GM18519 (cell line): ENCODE measurements at regions not wholly inside any gene's neighbourhood (a gene's known extent, or its start where the extent isn't known, plus 50 kb on each side); places are given as distances from the start of the nearest gene placed in this dataset.
"Not testable (repeated sequence)": the region's sequence is repeated elsewhere in the genome, so short reads cannot be mapped to it uniquely, and the experiment has no call there.

Experiments used
- ATAC-seq: cut with Tn5 transposase; IDR thresholded peaks from one replicate; pipeline ENCODE4 v1.9.1; 2021; ENCODE audit warnings: mild to moderate bottlenecking, moderate library complexity; ENCODE audit not compliant: unreplicated experiment, low FRiP score

DNA sequence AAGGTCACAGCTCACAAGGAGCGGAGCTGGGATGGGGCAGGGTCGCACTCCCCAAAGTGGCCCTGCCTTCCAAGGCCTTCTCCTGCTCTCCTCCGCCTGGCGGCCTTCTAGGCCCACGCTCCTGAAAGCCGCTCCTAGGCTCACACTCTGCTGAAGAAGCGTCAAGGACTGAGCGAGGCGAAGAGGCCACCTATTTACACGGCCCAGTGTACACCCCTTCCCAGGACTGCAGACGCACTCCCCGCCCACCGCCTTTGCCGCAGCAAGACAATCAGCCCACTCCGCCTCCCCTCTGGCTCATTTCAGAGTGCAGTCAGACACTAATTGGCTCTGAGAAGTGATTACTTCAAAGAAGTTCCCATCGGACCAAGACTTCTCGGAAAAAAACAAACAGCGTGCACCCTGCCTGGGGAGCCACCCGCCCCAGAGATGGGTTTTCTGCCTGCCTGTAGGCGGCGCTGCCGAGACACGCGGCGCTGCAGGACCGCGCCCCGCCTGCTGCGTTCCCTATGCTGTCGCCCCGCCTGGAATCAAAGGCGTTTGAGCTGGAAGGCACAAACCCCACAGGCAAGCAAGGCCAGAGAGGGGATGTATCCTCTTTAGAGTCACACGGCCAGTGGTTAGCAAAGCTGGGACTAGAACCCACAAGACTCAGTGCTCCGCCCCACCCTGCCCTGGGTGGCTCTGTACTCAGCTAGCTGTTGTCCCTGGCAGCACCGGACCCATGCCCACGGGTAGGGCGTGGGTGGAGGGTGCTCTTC, 414.8 kb downstream of the BUD13 start:
- no peak for ATAC-seq

DNA sequence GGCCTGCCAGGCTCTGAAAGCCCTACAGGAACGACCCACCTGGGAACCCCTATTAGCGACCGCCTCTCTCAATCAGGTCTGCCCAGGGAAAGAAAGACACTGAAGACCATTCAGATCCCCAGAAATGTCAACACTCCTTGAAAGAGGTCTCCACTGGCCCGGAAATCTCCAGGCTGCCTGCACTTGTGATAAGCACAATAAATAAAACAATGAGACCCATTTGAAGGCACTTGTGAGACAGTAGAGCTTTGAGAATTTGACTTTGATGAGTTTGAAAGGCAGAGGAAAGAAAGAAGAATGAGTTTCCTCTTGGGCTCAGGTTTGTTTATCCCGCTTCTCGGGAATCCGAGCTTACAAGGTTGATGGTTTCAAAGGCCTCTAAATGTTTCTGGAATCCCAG, 416.3 kb downstream of the BUD13 start:
- ATAC-seq, result no peak

DNA sequence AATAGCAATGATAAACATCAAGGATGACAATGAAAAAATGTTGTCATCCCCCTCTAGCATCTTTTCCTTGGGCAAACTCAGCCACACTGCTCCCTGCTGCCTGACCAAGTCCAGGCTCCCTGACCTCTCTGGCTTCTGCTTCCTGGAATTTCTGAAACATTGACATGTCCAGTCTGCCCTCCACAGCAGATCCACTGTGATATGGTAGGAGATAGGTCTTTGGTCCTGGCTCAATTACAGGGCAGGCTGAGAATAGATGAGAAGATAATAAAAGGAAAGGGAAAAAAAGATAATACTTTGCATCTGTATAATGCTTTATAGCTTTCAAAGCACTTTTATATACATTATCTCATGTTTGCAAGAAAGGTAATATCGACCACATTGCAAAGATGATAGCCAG, 417.7 kb downstream of the BUD13 start:
- ATAC-seq, result no peak

DNA sequence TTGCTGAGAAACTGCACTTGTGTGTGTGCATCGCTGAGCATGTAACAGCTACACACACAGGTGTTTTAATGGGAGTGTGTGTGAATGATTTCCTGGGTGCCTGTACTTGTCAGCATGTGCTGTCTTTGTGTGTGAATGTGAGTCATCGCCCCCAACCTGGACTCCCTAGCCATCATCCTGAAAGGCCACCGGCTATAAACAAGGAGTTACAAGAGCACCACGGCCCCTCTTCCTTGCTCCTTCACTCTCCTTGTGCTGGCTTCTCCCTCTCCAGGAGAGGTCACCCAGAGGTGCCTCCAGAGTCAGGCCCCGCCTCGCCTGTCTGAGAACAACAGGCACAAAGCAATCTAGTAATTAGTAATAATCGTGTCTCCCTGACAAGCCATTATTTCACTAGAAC, 419.2 kb downstream of the BUD13 start:
- ATAC-seq, result no peak

DNA sequence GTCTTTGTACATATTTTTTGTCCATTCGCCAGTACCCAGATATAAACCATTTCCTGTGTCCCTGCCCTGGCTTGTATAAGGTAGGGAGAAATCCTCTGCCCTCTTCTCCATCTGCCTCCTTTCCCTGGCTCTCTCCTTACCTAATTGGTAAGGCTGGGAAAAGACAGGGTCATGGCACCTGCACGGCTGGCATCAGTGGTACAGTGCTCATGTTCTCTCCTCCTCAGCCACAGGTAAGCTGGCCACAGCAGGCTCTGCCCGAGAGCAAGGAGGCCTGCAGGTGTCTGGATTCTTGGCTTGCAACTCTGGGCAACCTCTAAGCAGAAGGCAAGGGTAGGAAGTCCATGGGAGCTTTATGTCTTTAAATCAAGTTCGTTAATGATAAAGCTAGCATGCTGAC, 419.9 kb downstream of the BUD13 start:
- no peak for ATAC-seq

DNA sequence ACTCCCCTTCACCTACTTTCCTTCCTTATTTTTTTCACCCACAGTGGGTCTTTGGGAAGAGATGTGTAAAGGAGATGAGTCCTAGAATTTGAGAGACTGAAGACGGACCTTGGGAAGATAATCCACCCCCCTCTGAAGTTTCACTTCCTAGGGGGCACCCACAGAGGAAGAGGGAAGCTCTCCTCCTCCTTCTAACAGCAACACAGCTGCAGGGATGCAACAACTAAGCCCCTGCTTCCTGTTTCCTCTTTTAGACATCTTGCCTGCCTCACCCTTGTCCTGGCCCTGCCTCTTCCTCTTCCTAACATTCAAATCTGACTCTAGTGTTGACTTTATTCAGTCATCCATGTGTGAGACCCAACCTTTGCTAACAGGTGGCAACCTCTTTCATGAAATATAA, 424.6 kb downstream of the BUD13 start:
- no peak for ATAC-seq

DNA sequence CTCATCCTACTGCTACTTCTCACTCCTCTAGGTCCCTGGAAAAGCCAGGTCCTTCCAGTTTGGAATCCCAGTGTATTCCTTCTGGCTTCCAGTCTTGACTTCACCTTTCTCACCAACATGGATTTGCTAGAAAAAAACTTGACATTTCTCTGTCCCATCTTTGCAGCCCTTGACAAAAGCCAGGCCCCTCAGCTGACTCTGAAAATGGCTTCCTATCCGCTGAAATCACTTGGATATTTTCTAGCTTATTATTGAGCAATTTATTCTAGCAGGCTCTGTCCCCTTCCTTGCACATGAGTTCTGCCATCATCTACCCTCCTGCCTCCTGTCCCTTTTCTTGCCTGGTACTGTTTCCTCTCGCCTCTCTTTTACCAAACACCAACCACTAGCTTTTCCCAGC, 427.2 kb downstream of the BUD13 start:
- ATAC-seq, result no peak

DNA sequence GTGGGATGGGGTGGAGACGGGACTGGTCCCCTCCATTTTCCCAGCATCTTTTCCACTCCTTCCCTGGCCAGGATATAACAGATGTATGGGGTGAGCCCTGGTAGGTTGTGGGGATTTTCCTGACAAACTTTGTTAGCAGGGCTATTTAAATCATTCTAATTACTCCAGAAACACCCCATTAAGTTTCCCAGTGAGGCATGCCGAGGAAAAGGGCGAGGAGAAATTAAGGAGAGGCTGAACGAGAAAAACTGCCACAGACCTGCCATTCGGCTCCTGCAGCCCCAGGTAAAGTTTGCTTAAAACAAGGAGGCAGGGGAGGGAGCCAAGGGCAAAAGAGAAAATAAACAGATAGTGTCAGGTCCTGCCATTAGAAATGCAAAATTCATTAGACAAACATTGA, 428.2 kb downstream of the BUD13 start:
- ATAC-seq, result no peak

DNA sequence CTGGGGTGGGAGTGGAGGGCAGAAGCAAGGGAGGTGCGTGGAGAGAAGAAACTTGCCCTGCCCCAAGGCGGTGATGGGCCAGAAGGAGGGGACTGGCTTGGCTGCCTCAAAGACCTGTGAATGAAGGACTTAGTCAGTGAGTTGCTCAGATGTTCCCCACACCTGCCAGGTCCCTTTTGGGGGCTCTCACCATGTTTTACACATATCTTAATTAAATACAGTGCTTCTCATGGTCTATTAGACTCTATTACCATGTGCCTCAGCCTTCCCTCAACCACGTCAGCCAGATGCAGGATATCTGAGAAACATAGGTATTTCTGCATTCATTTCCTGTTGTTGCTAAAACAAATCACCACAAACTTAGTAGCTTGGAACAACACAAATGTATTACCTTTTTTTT, 429.5 kb downstream of the BUD13 start:
- no peak for ATAC-seq

DNA sequence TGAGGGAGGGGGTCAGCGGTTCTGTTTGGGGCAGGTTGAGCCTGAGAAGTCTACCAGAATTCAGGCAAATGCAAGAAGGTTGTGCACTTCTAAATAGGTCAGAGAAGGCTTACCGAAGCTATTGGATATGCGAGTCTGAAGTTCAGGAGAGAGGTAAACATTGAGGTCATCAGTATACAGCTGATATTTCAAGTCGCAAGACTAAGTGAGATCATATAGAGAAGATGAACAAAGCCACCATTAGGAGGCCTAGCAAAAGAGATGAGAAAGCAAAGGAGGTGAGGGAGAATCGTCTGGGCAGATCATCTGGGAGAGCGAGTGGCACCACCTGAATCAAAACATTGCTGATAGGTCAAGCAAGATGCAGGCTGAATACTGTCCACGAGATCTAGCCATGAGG, 430.6 kb downstream of the BUD13 start:
- ATAC-seq, result no peak

DNA sequence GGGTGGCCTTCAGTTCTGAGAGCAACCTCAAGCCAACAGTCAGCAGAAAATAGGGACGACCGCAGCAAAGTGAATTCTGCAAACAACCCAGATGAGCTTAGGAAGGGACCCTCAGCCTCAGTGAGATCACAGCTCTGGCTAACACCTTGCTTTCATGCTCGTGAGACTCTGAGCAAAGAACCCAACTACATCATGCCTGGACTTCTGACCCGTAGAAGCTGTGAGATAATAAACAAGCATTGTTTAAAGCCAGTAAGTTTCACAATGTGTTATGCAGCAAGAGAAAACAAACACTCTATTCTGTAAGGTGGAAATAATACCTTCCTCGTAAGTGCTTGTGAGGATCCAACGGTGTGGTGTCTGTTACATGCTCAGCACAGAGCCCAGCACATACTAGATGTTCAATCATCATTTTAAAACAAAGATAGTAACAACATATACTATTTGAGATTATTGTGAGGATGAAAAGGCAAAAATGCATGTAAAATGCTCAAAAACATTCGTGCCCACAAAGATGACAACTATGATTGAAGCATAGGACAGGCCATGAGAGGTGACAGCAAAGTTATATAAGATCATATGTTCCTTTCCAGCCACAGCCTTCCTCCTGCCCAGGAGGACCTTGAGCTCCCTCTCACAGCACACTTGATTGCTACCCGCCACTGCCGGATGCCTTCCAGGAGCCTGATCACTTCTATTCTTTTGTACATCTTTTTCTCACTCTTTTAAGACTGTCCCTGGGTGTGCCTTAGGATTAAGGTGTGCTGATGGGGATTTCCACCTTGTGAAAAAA, 433.3 kb downstream of the BUD13 start:
- ATAC-seq, result no peak

DNA sequence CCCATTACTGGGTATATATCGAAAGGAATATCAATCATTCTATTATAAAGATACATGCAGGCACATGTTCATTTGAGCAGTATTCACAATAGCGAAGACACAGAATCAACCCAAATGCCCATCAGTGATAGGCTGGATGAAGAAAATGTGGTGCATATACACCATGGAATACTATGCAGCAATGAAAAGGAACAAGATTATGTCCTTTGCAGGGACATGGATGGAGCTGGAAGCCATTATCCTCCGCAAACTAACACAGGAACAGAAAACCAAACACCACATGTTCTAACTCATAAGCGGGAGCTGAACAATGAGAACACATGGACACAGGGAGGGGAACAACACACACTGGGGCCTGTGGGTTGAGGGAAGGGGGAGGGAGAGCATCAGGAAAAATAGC, 434.3 kb downstream of the BUD13 start:
- not testable (repeated sequence) for ATAC-seq

DNA sequence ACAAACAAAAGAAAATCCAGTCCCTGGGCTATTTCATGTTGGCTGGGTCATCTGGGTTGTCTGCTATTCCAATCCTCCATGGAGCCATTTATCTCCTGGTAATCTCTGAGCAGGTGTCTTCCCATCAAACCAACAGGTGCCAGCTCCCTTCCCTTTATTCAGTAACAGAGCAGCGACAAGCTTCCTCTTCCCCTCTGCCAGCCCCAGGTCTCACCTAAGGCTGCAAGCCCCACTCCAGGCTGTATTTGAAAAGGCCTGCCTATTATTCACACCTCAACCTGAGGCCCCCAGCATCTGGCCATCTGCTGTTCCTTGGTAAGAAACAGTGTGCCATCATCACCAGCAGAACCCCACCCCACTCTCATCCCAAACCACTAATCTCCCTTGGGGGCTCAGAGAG, 436.2 kb downstream of the BUD13 start:
- no peak for ATAC-seq

DNA sequence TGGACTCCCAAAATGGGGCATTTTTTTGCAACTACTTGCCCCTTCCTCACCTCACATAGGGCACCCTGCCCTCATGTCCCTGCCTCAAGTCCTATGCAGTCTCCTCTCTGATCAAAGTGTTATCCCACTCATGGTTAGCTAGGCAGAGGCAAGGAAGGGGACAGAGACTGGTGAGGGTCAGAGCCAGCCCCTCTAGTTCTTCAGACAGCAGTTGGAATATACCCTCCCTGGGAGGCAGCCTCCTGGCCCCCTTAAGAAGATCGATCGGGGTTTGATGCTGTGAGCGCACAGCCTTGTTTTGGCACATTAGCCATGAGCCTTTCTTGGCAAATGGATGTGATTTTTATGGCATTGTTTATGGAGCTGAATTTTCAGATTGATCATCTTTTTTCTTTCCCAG, 436.9 kb downstream of the BUD13 start:
- no peak for ATAC-seq

DNA sequence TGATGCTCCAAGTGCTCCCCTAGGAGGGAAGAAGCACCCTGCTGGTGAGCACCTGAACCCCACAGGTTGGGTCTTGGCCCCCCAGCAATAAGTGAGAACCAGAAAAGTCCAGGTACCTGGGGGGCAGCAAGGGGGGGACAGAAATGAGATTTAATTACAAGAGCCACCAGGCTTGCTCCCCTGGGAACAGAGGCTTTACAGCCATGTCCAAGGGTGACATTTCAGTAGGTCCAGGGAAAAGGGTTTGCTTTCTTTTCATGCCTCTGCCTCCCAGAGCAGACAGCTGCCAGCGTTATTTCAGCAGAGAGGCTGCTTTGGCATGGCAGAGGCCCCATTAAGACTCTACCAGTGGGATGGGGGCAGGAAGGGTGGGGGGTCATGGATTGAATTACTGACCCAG, 437.7 kb downstream of the BUD13 start:
- no peak for ATAC-seq

DNA sequence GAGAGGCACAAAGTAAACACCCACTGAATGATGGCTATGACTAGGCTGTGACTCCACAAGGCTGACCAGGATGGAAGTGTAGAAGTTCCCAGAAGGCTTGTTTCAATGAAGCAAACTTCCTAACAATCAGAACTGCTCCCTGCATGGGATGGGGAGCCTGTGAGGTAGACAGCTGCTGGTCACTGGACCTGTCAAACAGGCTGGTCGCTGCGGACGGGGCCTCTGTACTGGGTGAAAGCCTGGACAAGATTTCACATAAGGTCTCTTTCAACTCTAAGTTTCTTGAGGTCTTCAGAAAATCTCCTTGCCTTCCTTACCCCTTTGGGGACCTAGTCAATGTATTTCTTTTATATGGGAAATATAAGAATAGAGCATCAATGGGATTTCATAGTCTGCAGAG, 438.2 kb downstream of the BUD13 start:
- no peak for ATAC-seq

DNA sequence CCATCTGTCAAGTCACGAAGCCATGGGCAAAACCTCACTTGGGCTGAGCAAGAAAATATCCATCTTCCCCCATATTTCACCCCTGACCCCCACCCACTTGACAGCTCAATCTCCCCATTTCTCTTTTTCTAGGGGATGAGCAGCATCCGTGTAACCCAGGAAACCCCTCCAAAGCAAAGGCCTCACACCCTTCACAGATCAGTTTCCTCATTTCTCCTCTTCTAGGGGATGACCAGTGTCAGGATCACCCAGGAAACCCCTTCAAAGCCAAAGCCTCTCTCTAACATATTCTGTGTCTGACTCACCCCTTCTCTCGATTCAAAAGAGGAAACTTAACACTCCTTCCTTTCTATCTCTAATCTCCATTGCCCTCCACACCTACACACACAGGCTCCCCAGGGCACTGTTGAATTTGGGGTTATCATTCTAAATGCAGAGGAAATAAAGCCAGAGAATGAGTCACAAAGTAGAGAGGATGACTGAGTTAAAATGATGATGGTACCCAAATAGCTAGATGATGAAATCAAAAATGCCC, 439.7 kb downstream of the BUD13 start:
- no peak for ATAC-seq

DNA sequence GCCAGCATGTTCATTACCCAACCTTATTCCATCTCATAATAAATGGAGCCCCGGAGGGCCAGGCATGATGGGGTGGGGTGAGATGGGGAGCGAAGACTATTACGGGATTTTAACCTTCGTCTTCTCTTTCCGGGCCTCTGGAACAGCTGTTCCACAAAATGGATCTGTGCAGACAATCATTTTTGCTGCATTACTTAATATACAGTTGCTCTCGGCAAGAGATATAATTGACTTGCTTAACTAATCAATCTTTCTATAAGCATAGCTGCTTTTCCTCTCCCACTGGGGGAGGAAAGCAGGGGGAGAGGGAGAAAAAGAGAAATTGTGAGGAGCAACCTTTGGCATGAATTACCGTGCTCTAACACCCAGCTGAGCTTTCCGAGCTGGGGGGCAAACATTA, 440.4 kb downstream of the BUD13 start:
- ATAC-seq, result no peak

DNA sequence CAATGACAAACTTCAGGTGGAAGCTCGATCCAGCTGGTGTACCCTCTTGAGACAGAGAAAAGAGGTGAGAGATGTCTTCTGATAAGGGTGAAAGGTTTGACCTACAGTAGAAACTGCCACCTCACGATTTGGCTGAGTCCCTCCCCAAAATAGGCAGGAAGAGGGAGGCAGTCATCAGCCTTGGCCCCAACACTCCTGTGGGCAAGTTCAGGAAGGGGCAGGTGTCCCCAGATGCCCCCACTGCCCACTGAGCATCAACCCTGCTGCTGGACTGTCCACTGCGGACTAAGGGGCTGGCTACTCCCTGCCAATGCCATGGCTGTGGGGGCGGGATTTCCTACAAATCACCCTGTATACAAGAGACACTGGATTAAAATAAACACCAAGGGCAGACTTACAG, 441.4 kb downstream of the BUD13 start:
- ATAC-seq, result no peak

DNA sequence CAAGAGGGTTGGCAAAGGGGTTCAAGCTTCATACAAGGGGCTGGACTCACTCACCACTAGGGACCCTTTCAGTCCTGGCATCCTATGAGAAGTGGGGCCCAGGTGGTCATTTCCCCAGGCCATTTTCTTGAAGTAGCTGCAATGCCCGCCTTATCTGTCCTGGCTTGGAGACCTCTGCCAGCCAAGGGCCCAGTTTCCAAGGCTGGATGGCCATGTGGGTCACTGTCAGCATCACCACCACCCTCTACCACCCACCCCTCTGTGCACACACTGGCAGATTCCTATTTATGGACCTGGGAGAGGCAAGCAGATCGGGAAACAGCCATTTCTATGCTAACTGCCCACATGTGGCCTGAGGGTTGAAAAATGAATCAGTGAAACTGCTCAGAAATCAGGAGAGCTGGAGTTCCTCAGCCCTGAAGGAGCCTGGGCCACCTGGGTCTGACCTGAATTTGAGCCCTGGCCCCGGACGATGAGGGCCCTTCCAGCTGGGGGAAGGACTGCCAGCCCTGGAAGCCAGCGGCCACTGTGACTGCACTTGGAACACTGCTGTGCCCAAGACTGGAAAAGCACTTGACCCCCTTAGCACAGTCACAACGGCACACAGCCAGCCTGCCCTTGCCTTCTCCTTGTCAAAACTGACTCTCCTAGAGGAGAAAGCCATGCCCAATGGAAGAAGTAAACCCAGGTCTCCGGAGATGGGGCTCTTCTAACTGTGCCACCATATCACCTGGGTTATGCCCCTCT, 442.2 kb downstream of the BUD13 start:
- ATAC-seq, result no peak
